AG08395 (cell line): ENCODE measurements at regions not wholly inside any gene's neighbourhood (a gene's known extent, or its start where the extent isn't known, plus 50 kb on each side); places are given as distances from the start of the nearest gene placed in this dataset.
A peak's percentile ranks its signal among the peaks of the same experiment; 100 is the strongest.
"Not testable (repeated sequence)": the region's sequence is repeated elsewhere in the genome, so short reads cannot be mapped to it uniquely, and the experiment has no call there.

ENCODE experiments used
- DNase-seq: peaks from one replicate; pipeline ENCODE4 v3.0.0; 2012; ENCODE audit warnings: mixed read lengths, low spot score

GRCh38 chr3:30299674-30300385 is 306.6 kb upstream of the TGFBR2 start:
- DNase-seq: no peak

- DNase-seq: no peak
These were observed 305.6 kb upstream of the TGFBR2 start for GRCh38 chr3:30300809-30301208.

GRCh38 chr3:30302027-30302426 is 304.4 kb upstream of the TGFBR2 start:
- no peak for DNase-seq

GRCh38 chr3:30303770-30304169 is 302.6 kb upstream of the TGFBR2 start:
- DNase-seq: no peak

- no peak for DNase-seq
These were observed 301.4 kb upstream of the TGFBR2 start for GRCh38 chr3:30305021-30305420.

- no peak for DNase-seq
These were observed 299.5 kb upstream of the TGFBR2 start for GRCh38 chr3:30306896-30307295.

- DNase-seq: no peak
These were observed 298.9 kb upstream of the TGFBR2 start for GRCh38 chr3:30307372-30307950.

GRCh38 chr3:30308131-30308530 is 298.3 kb upstream of the TGFBR2 start:
- peak; percentile 53 for DNase-seq

GRCh38 chr3:30309961-30310954 is 296.1 kb upstream of the TGFBR2 start:
- no peak for DNase-seq

GRCh38 chr3:30311781-30312180 is 294.6 kb upstream of the TGFBR2 start:
- DNase-seq: no peak

- no peak for DNase-seq
These were observed 292.6 kb upstream of the TGFBR2 start for GRCh38 chr3:30313840-30314239.

GRCh38 chr3:30314757-30315325 is 291.6 kb upstream of the TGFBR2 start:
- no peak for DNase-seq

GRCh38 chr3:30315447-30315846 is 291.0 kb upstream of the TGFBR2 start:
- DNase-seq: peak; percentile 70

GRCh38 chr3:30317561-30317960 is 288.8 kb upstream of the TGFBR2 start:
- DNase-seq: no peak

- no peak for DNase-seq
These were observed 288.3 kb upstream of the TGFBR2 start for GRCh38 chr3:30318110-30318509.

GRCh38 chr3:30319713-30320112 is 286.7 kb upstream of the TGFBR2 start:
- peak; percentile 52 for DNase-seq

GRCh38 chr3:30320392-30320791 is 286.0 kb upstream of the TGFBR2 start:
- DNase-seq: no peak

- no peak for DNase-seq
These were observed 285.3 kb upstream of the TGFBR2 start for GRCh38 chr3:30321065-30321464.

GRCh38 chr3:30323649-30324048 is 282.8 kb upstream of the TGFBR2 start:
- DNase-seq: not testable (repeated sequence)

- no peak for DNase-seq
These were observed 281.8 kb upstream of the TGFBR2 start for GRCh38 chr3:30324587-30324986.

GRCh38 chr3:30327976-30328375 is 278.4 kb upstream of the TGFBR2 start:
- DNase-seq: not testable (repeated sequence)

GRCh38 chr3:30328935-30329334 is 277.5 kb upstream of the TGFBR2 start:
- DNase-seq: not testable (repeated sequence)
